ENCODE measurements at regions not wholly inside any gene's neighbourhood (a gene's known extent, or its start where the extent isn't known, plus 50 kb on each side); places are given as distances from the start of the nearest gene placed in this dataset.

- no peak overlapping the region for H3K27ac Mint-ChIP-seq (ENCODE audit: unreplicated experiment)
- no peaks in the 10 kb centered on the region for H3K9me3 Mint-ChIP-seq
These were observed 62.1 kb downstream of the ZWINT start for GRCh38 chr10:56298941-56299340.

GRCh38 chr10:56296618-56297017 lies 64.4 kb downstream of the ZWINT start:
- peaks cover 3% of the 10 kb centered on the region for H3K9me3 Mint-ChIP-seq
- no peak overlapping the region for H3K27ac Mint-ChIP-seq (ENCODE audit: unreplicated experiment)
- H3K27me3 Mint-ChIP-seq (ENCODE audit: low read depth): no peaks in the 10 kb centered on the region
- H3K4me3 Mint-ChIP-seq: no peak overlapping the region
- no peak for DNase-seq (ENCODE audit: low read depth, low spot score)
- TF ChIP-seq CTCF (conservative IDR thresholded peaks at IDR 0.05): no peak
- H3K36me3 Mint-ChIP-seq (ENCODE audit: low read depth): no peaks in the 10 kb centered on the region
- H3K4me1 Mint-ChIP-seq: peaks cover 4% of the 10 kb centered on the region

More at GRCh38 chr10:56298941-56299340, 62.1 kb downstream of the ZWINT start:
- Mint-ChIP-seq H3K36me3 (ENCODE audit: low read depth) (no peaks in the 10 kb centered on the region), H3K4me3 (no peak overlapping the region), H3K4me1 (peaks cover 4% of the 10 kb centered on the region), H3K27me3 (ENCODE audit: low read depth) (no peaks in the 10 kb centered on the region)
- no peak for DNase-seq (ENCODE audit: low read depth, low spot score)
- no peak for TF ChIP-seq CTCF (conservative IDR thresholded peaks at IDR 0.05)

GRCh38 chr10:56288403-56288802 lies 72.7 kb downstream of the ZWINT start:
- H3K4me3 Mint-ChIP-seq: no peak overlapping the region
- H3K27me3 Mint-ChIP-seq (ENCODE audit: low read depth): no peaks in the 10 kb centered on the region

GRCh38 chr10:56286096-56286495 lies 75.0 kb downstream of the ZWINT start:
- TF ChIP-seq CTCF (conservative IDR thresholded peaks at IDR 0.05): no peak
- H3K27me3 Mint-ChIP-seq (ENCODE audit: low read depth): no peaks in the 10 kb centered on the region
- H3K36me3 Mint-ChIP-seq (ENCODE audit: low read depth): no peaks in the 10 kb centered on the region
- H3K4me1 Mint-ChIP-seq: no peaks in the 10 kb centered on the region
- no peak for DNase-seq (ENCODE audit: low read depth, low spot score)
- H3K4me3 Mint-ChIP-seq: no peak overlapping the region
- no peak overlapping the region for H3K27ac Mint-ChIP-seq (ENCODE audit: unreplicated experiment)
- H3K9me3 Mint-ChIP-seq: peaks cover 1% of the 10 kb centered on the region

More at GRCh38 chr10:56288403-56288802, 72.7 kb downstream of the ZWINT start:
- Mint-ChIP-seq H3K9me3 (peaks cover 7% of the 10 kb centered on the region), H3K4me1 (no peaks in the 10 kb centered on the region), H3K27ac (ENCODE audit: unreplicated experiment) (no peak overlapping the region), H3K36me3 (ENCODE audit: low read depth) (no peaks in the 10 kb centered on the region)
- TF ChIP-seq CTCF (conservative IDR thresholded peaks at IDR 0.05): no peak
- DNase-seq (ENCODE audit: low read depth, low spot score): no peak

- no peak for TF ChIP-seq CTCF (conservative IDR thresholded peaks at IDR 0.05)
- Mint-ChIP-seq H3K4me1 (no peaks in the 10 kb centered on the region), H3K36me3 (ENCODE audit: low read depth) (no peaks in the 10 kb centered on the region), H3K9me3 (no peaks in the 10 kb centered on the region), H3K27ac (ENCODE audit: unreplicated experiment) (no peak overlapping the region), H3K27me3 (ENCODE audit: low read depth) (no peaks in the 10 kb centered on the region), H3K4me3 (no peak overlapping the region)
- no peak for DNase-seq (ENCODE audit: low read depth, low spot score)
These were observed 81.8 kb downstream of the ZWINT start for GRCh38 chr10:56279270-56279669.

- Mint-ChIP-seq H3K4me1 (no peaks in the 10 kb centered on the region), H3K9me3 (no peaks in the 10 kb centered on the region), H3K4me3 (no peak overlapping the region), H3K27me3 (ENCODE audit: low read depth) (peaks cover 4% of the 10 kb centered on the region), H3K36me3 (ENCODE audit: low read depth) (no peaks in the 10 kb centered on the region), H3K27ac (ENCODE audit: unreplicated experiment) (no peak overlapping the region)
- no peak for DNase-seq (ENCODE audit: low read depth, low spot score)
- TF ChIP-seq CTCF (conservative IDR thresholded peaks at IDR 0.05): no peak
These were observed 91.9 kb downstream of the ZWINT start for GRCh38 chr10:56269181-56269580.
